ENCODE measurements at regions not wholly inside any gene's neighbourhood (a gene's known extent, or its start where the extent isn't known, plus 50 kb on each side); places are given as distances from the start of the nearest gene placed in this dataset.

DNA sequence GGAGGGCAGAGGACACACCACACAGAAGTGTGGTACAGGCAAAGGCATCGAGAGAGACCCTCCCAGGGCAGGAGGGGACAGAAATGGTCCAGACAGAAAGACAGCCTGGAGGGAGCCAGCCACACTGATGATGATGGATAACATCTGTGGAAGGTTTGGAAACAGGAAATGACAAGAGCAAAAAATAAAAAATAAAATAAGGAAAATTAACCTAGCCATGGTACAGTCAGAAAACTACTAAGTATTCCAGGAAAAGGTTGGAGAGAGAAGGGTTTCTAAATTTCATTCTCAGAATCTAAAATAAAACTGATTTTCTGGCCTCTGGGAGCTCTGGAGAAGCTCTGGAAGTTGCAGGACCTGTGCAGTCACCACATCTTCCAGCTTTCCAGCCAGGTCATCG, 115.2 kb upstream of the VSTM2B start:
- TF ChIP-seq, protein P1, sequence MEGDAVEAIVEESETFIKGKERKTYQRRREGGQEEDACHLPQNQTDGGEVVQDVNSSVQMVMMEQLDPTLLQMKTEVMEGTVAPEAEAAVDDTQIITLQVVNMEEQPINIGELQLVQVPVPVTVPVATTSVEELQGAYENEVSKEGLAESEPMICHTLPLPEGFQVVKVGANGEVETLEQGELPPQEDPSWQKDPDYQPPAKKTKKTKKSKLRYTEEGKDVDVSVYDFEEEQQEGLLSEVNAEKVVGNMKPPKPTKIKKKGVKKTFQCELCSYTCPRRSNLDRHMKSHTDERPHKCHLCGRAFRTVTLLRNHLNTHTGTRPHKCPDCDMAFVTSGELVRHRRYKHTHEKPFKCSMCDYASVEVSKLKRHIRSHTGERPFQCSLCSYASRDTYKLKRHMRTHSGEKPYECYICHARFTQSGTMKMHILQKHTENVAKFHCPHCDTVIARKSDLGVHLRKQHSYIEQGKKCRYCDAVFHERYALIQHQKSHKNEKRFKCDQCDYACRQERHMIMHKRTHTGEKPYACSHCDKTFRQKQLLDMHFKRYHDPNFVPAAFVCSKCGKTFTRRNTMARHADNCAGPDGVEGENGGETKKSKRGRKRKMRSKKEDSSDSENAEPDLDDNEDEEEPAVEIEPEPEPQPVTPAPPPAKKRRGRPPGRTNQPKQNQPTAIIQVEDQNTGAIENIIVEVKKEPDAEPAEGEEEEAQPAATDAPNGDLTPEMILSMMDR (IDR thresholded peaks at IDR 0.05; ENCODE audit: low read depth, low read length) = no peak
- no peak for TF ChIP-seq EZH2phosphoT487 (IDR thresholded peaks at IDR 0.05; ENCODE audit: low read depth)
